Mesodermal cell (in vitro differentiated cells): ENCODE measurements at regions not wholly inside any gene's neighbourhood (a gene's known extent, or its start where the extent isn't known, plus 50 kb on each side); places are given as distances from the start of the nearest gene placed in this dataset.

ENCODE experiments used
- H3K27ac ChIP-seq: 2 replicates; pipeline ENCODE4 v1.7.0; 2013; ENCODE audit warnings: mild to moderate bottlenecking, low read depth, low read length, moderate library complexity; ENCODE audit not compliant: severe bottlenecking
- H3K36me3 ChIP-seq: 2 replicates; pipeline ENCODE4 v1.7.1; 2013; ENCODE audit warnings: mild to moderate bottlenecking, low read length, moderate library complexity; ENCODE audit not compliant: control insufficient read depth, insufficient read depth
- H3K4me1 ChIP-seq: one replicate; pipeline ENCODE4 v1.7.1; 2013; ENCODE audit warnings: mild to moderate bottlenecking, low read length; ENCODE audit not compliant: insufficient read depth, control insufficient read depth, poor library complexity, severe bottlenecking
- H3K4me3 ChIP-seq: 2 replicates; pipeline ENCODE4 v1.7.0; 2013; ENCODE audit warnings: low read length, control low read depth, mild to moderate bottlenecking; ENCODE audit not compliant: insufficient read depth, poor library complexity, severe bottlenecking; ENCODE audit errors: extremely low read depth
- H3K9me3 ChIP-seq: 2 replicates; pipeline ENCODE4 v1.7.1; 2013; ENCODE audit warnings: mild to moderate bottlenecking, low read length, moderate library complexity; ENCODE audit not compliant: control insufficient read depth
- WGBS, 2 experiments: methylation state at CpG; one replicate each; pipeline ENCODE4 v1.1.5; 2013; ENCODE audit warnings: missing lambda C conversion rate in 2 of 2; ENCODE audit not compliant: insufficient coverage in 2 of 2; 5-methylcytosine and 5-hydroxymethylcytosine counted together

DNA sequence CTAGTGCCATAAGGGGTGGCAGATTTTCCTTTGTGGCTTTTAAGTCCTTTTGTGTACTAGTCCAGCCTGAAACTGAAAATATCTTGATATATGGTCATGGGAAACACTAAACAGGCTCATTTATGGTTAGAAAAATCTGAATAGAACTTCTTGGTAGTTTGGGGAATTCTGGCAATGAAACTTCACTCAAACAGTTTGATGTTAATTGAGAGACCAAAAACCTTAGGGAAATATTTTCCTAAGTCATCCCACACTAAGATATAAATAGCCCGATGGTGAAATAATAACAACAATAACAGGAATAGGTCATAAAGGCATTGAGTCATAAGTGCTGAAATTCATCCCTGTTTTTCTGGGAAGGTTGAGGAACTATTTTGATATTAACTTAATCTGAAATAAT lies 146.2 kb upstream of the SMLR1 start:
- no peak overlapping the region for H3K27ac ChIP-seq
- no CpG with 5 or more reads among the region's 1 CpG for WGBS, 2 experiments
- H3K36me3 ChIP-seq, result no peaks in the 10 kb centered on the region
- H3K4me3 ChIP-seq, result no peak overlapping the region
- no peaks in the 10 kb centered on the region for H3K4me1 ChIP-seq
- H3K9me3 ChIP-seq, result no peaks in the 10 kb centered on the region

DNA sequence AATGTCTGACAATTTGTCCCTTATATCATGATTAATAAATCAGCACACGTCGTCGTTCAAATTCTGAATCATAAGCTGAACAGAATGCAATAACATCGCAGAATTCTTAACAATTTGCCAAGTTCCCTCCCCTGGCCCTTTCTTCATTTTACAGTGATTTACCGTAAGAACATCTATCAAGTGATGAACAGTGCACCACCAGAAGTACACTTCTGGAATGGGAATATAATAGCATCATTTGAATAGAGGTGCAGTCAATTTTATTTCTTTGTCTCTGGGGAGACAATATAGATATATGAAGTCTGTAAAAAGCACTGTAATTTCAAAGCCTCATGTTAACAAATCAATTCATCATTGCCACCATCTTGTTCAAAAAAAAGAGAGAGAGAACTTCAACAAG lies 145.1 kb upstream of the SMLR1 start:
- Histone ChIP-seq H3K9me3 (no peaks in the 10 kb centered on the region), H3K4me3 (no peak overlapping the region), H3K27ac (no peak overlapping the region), H3K36me3 (no peaks in the 10 kb centered on the region), H3K4me1 (no peaks in the 10 kb centered on the region)
- WGBS, 2 experiments, result 80 to 100% methylated on average over 1 to 3 of the region's 5 CpGs

DNA sequence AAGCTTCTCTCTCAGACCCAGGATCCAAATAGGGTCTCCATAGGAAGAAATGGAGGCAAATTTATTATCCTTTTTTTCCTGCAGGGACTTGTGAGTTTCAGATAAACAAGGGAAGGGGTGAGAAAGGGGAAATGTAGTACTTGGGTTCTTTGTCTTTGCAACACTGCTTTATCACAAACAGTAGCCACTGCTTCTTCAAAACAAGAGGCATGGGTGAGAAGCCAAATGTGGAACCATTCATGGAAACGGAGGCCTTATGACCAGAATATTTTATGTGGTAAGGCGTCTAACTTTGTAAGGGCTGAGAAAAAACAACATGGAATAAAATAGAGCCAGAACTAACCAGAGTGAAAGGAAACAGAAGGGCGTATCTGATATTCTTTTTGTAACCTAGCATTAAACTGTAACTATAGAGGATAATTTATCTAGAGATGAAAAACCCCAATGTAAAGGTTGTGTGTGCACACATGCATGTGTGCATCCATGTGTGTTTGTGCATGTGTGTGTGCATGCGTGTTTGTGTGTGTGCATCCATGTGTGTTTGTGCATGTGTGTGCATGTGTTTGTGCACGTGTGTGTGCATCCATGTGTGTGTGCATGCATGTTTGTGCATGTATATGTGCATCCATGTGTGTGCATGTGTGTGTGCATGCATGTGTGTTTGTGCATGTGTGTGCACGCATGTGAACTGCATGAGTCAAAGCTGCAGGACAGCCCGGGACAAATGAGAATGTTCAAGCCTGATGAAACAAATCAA lies 143.3 kb upstream of the SMLR1 start:
- Histone ChIP-seq H3K4me3 (no peak overlapping the region), H3K27ac (no peak overlapping the region), H3K4me1 (no peaks in the 10 kb centered on the region), H3K36me3 (no peaks in the 10 kb centered on the region), H3K9me3 (no peaks in the 10 kb centered on the region)
- 95 to 100% methylated on average over 4 to 7 of the region's 7 CpGs for WGBS, 2 experiments

DNA sequence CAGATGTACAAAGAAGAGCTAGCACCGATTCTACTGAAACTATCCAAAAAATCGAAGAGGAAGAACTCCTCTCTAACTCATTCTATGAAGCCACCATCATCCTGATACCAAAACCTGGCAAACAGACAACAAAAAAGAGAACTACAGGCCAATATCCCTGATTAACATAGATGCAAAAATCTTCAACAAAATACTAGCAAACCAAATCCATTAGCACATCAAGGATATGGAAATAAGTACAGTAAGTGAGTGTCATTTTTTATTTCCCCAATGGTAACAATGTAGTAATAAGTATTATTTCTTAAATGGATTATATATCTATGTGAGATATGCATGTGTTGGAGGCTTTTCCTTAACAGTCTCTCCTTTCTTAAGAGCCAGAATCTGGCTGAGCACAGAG lies 134.5 kb upstream of the SMLR1 start:
- H3K36me3 ChIP-seq, result no peaks in the 10 kb centered on the region
- no peaks in the 10 kb centered on the region for H3K9me3 ChIP-seq
- H3K4me3 ChIP-seq, result no peak overlapping the region
- no peak overlapping the region for H3K27ac ChIP-seq
- H3K4me1 ChIP-seq, result no peaks in the 10 kb centered on the region
- 80 to 86% methylated on average over 1 to 2 of the region's 2 CpGs for WGBS, 2 experiments

DNA sequence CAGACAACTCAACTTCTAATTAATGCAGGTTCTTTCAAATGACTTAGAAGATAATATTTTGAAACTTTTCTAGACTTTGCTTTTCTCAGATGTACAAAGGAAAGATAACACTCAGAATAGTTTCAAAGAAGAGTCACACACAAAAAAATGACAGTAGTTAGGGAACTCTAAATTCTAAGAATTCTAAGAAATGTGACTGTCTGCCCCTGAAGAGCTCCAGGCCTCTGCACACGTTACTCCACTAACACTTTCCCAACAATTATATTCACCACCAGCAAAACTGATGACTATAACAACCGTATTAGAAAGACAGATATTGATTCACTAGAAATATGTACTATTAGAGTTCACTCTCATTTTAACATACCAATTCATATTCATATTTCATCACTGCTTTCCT lies 133.3 kb upstream of the SMLR1 start:
- H3K4me1 ChIP-seq, result no peaks in the 10 kb centered on the region
- no peak overlapping the region for H3K27ac ChIP-seq
- WGBS, 2 experiments, result no CpG with 5 or more reads among the region's 2 CpGs
- H3K4me3 ChIP-seq, result no peak overlapping the region
- no peaks in the 10 kb centered on the region for H3K9me3 ChIP-seq
- no peaks in the 10 kb centered on the region for H3K36me3 ChIP-seq

DNA sequence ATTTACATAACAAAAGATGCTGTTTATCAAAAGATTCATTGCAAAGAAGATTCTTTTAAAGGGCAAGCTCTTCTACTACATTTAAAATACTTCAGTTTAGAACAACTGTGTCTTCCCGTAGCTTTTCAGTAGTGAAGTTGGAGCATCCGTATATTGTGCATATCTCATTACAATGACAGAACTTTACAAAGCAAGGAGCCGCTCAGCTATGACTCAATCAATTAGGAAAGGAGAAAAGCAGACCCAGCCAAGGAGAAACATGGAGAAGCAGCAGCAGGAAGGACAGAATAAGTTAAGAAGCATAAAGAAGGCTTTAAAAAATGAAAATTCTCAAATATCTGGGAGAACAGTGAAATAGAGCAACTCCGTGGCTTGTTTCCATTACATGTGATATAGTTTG lies 132.6 kb upstream of the SMLR1 start:
- no peak overlapping the region for H3K27ac ChIP-seq
- no peak overlapping the region for H3K4me3 ChIP-seq
- WGBS, 2 experiments, result 100% methylated on average over 2 of the region's 4 CpGs; no CpG with 5 or more reads in 1 of the 2 experiments
- H3K4me1 ChIP-seq, result no peaks in the 10 kb centered on the region
- H3K9me3 ChIP-seq, result no peaks in the 10 kb centered on the region
- no peaks in the 10 kb centered on the region for H3K36me3 ChIP-seq

DNA sequence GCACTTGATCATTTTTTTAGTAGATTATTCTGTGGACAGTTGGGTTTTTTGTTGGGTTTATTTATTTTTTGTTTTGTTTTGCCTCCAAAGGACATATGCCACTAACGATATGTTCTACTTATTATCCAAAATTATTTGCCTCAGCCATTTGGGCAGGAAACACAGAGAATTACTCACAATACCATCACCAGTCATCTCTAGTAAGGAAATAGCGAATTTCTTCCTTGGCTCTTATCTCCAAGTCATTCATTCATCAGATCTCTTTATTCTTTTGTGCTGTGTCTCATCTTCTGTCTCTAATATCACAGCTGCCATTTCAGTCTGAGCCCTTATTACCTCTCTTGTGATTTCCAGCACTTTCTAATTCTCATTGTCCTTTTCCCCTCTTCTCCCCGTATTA lies 130.4 kb upstream of the SMLR1 start:
- Histone ChIP-seq H3K9me3 (no peaks in the 10 kb centered on the region), H3K4me1 (no peaks in the 10 kb centered on the region), H3K36me3 (no peaks in the 10 kb centered on the region), H3K4me3 (no peak overlapping the region), H3K27ac (no peak overlapping the region)
- 89% methylated on average over 2 of the region's 3 CpGs for WGBS, 2 experiments

DNA sequence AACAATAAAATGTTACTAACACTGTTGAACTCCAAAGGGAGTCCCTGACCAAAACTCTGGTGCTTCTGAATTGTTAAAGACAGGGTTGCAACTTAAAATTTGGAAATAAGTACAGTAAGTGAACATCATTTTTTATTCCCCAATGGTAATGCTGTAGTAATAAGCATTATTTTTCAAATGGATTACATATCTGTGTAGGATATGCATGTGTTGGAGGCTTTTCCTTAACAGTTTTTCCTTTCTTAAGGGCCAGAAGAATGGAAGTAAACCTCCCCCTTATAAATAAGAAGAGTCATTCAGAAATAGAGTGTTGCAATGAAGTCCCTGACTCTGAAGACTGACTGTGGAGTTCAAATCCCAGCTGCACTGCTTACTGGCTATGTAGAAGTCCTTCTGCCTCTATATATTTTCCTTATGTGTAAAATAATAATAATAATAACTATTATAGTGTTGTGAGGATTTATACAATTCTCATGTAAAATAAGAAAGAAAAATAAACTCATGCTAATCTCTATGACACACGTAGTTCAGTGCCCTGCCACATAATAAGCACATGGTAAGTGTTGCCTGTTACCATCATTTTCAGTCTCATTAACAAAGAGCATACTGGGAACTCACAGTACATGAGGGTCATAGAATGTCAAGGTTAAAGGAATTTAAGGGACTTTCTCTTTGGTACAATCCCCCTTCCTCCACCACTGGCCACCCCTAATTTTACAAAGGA lies 129.8 kb upstream of the SMLR1 start:
- no CpG with 5 or more reads among the region's 1 CpG for WGBS, 2 experiments
- Histone ChIP-seq H3K36me3 (no peaks in the 10 kb centered on the region), H3K27ac (no peak overlapping the region), H3K9me3 (no peaks in the 10 kb centered on the region), H3K4me3 (no peak overlapping the region), H3K4me1 (no peaks in the 10 kb centered on the region)

DNA sequence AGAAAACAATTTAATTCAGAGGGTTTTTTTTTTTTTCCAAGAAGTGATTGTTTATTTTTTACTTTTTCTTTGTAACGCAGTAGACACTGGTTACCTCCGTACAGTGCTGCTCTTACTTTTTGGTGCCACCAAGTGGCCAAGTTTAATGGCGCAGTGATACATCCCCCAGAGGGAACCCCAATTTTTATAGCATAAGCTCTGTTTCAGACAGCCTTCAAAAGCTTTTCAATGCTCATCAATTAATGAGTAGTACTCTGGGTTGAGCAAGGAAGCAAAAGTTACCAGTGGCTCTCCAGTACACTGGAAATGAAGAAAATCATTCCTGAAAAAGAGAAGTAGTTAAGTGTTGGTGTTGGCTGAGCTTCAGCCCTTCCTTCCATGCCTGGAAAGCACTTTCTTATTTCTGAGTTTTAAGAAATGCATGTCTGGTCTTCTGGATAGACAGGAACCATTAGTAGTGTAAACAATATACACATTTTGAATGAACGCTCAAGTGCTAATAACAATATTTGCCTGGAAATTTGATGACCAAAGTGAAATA lies 129.1 kb upstream of the SMLR1 start:
- Histone ChIP-seq H3K9me3 (no peaks in the 10 kb centered on the region), H3K36me3 (no peaks in the 10 kb centered on the region), H3K4me1 (no peaks in the 10 kb centered on the region), H3K27ac (no peak overlapping the region), H3K4me3 (no peak overlapping the region)
- 27% methylated on average over 2 of the region's 4 CpGs; no CpG with 5 or more reads in 1 of the 2 experiments for WGBS, 2 experiments

DNA sequence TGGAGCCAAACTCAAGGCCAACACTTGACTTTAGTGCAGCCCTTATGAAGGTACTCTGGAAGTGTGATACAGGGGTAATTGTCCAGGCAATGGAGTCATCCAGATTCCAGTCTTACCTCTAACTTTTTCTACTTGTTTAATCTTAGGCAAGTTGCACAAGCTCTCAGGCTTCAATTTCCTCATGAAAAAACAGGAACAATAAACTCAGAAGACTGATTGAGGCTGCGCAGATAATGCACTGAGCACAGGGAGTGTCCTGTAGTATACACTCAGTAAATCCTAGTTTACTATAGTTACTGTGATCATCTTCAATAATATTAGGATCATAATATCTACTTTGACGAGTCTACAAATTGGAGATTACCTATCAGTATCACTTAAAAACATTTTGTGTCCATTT lies 127.5 kb upstream of the SMLR1 start:
- Histone ChIP-seq H3K27ac (no peak overlapping the region), H3K4me1 (no peaks in the 10 kb centered on the region)
- WGBS, 2 experiments, result no CpG with 5 or more reads among the region's 2 CpGs

DNA sequence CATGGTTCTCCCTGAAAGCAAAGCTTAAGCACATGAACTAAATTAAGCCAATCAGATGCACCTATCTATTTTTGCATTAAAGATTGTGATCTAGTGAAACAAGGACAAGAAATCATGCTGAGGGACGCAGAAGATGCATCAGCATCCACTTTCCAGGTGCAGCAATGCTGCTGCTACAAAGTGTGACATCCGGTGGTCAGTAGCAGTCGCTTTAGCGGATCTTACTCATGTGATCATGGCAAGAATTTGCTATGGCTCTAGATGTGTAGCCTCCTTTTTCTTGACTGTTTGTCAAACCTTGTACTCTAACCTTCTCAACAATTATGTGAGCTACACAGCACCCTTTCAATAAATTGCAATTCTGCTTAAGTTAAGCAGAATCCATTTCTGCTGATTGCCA lies 126.8 kb upstream of the SMLR1 start:
- WGBS, 2 experiments, result 83 to 88% methylated on average over 4 of the region's 4 CpGs
- Histone ChIP-seq H3K9me3 (no peaks in the 10 kb centered on the region), H3K4me1 (no peaks in the 10 kb centered on the region), H3K36me3 (no peaks in the 10 kb centered on the region), H3K4me3 (no peak overlapping the region), H3K27ac (no peak overlapping the region)

More for the DNA sequence above, 127.5 kb upstream of the SMLR1 start:
- Histone ChIP-seq H3K9me3 (no peaks in the 10 kb centered on the region), H3K36me3 (no peaks in the 10 kb centered on the region), H3K4me3 (no peak overlapping the region)
